GM18520 (cell line): ENCODE measurements at regions not wholly inside any gene's neighbourhood (a gene's known extent, or its start where the extent isn't known, plus 50 kb on each side); places are given as distances from the start of the nearest gene placed in this dataset.

ENCODE experiments used
- ATAC-seq: cut with Tn5 transposase; IDR thresholded peaks from one replicate; pipeline ENCODE4 v1.9.1; 2021; ENCODE audit not compliant: unreplicated experiment

- peak; percentile 92 for ATAC-seq
Observed at GRCh38 chr21:15514073-15514946, 215.5 kb upstream of the USP25 start.

- ATAC-seq, result no peak
Observed at GRCh38 chr21:15515908-15516307, 213.9 kb upstream of the USP25 start.

GRCh38 chr21:15517394-15517793 lies 212.4 kb upstream of the USP25 start:
- ATAC-seq, result no peak

- no peak for ATAC-seq
Observed at GRCh38 chr21:15520811-15521643, 208.8 kb upstream of the USP25 start.

GRCh38 chr21:15521644-15522001 lies 208.2 kb upstream of the USP25 start:
- ATAC-seq, result no peak

GRCh38 chr21:15522148-15522547 lies 207.6 kb upstream of the USP25 start:
- ATAC-seq, result no peak

GRCh38 chr21:15524855-15525254 lies 204.9 kb upstream of the USP25 start:
- ATAC-seq, result no peak

- ATAC-seq, result no peak
Observed at GRCh38 chr21:15526798-15527197, 203.0 kb upstream of the USP25 start.

GRCh38 chr21:15528346-15528745 lies 201.4 kb upstream of the USP25 start:
- ATAC-seq, result no peak

GRCh38 chr21:15531986-15532385 lies 197.8 kb upstream of the USP25 start:
- no peak for ATAC-seq

GRCh38 chr21:15533618-15534017 lies 196.2 kb upstream of the USP25 start:
- ATAC-seq, result no peak

GRCh38 chr21:15534450-15534886 lies 195.3 kb upstream of the USP25 start:
- no peak for ATAC-seq

GRCh38 chr21:15539376-15539775 lies 190.4 kb upstream of the USP25 start:
- ATAC-seq, result no peak

- ATAC-seq, result no peak
Observed at GRCh38 chr21:15543473-15543872, 186.3 kb upstream of the USP25 start.

GRCh38 chr21:15549671-15550070 lies 180.1 kb upstream of the USP25 start:
- no peak for ATAC-seq

GRCh38 chr21:15552914-15553494 lies 176.8 kb upstream of the USP25 start:
- ATAC-seq, result no peak

- no peak for ATAC-seq
Observed at GRCh38 chr21:15557925-15558324, 171.9 kb upstream of the USP25 start.

- ATAC-seq, result no peak
Observed at GRCh38 chr21:15558884-15559283, 170.9 kb upstream of the USP25 start.

- no peak for ATAC-seq
Observed at GRCh38 chr21:15559660-15560059, 170.1 kb upstream of the USP25 start.

- no peak for ATAC-seq
Observed at GRCh38 chr21:15560383-15561056, 169.3 kb upstream of the USP25 start.

GRCh38 chr21:15562748-15563147 lies 167.0 kb upstream of the USP25 start:
- ATAC-seq, result no peak
